ENCODE measurements at regions not wholly inside any gene's neighbourhood (a gene's known extent, or its start where the extent isn't known, plus 50 kb on each side); places are given as distances from the start of the nearest gene placed in this dataset.

DNA sequence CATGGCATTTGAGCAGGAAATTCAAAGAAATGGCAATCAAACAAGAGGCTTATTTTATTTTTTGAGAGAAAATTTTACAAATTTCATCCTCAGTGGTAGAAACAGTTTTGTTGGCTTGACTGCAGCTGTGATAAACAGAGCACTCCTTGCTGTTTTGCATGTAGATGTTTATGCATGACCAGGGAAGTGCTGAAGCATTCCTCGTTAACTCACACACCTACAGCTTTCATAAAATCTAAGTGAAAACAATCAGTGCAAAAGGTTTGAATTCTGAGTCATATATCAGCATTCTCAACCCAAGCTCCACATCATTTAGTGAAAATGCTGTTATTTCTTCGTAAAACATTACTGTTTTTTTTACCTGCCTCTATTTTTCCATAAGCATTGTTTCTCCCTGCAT lies 146.6 kb upstream of the CCDC68 start:
- no peak for TF ChIP-seq CTCF (IDR thresholded peaks at IDR 0.05; ENCODE audit: unreplicated experiment in 3 of 3)
- Mint-ChIP-seq H3K9me3 (peaks cover 3% of the 10 kb centered on the region), H3K27me3 (ENCODE audit: low read depth) (peaks cover 10% of the 10 kb centered on the region), H3K4me1 (peaks cover 3% of the 10 kb centered on the region), H3K4me3 (no peak overlapping the region), H3K27ac (no peak overlapping the region), H3K36me3 (ENCODE audit: low read depth) (no peaks in the 10 kb centered on the region)

DNA sequence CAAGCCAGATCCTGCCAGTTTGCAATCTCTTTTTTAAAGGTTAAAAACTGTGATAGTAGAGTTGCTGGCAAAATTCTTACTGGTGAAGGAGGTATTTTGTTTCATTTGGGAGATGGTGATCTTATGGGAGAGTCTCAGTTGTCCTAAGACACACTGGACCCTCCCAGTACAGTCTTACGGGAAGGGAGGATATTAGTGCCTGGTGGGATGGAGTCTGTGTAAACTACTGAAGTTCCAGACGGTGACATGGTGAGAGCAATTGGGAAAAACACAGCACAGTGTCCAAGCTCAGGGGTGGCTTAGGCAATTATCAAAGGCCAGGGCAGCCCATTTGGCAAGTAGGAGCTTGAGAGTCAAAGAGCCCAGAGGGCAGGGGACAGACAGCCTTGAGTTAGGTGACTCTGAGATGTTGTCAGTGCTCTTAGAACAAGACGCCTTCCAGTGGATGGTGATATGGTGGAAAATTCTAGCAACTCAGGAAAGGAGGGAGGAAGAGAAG lies 143.7 kb upstream of the CCDC68 start:
- Mint-ChIP-seq H3K27me3 (ENCODE audit: low read depth) (peaks cover 6% of the 10 kb centered on the region), H3K9me3 (peaks cover 3% of the 10 kb centered on the region), H3K4me3 (no peak overlapping the region), H3K4me1 (peaks cover 6% of the 10 kb centered on the region), H3K36me3 (ENCODE audit: low read depth) (no peaks in the 10 kb centered on the region), H3K27ac (no peak overlapping the region)
- no peak for TF ChIP-seq CTCF (IDR thresholded peaks at IDR 0.05; ENCODE audit: unreplicated experiment in 3 of 3)

DNA sequence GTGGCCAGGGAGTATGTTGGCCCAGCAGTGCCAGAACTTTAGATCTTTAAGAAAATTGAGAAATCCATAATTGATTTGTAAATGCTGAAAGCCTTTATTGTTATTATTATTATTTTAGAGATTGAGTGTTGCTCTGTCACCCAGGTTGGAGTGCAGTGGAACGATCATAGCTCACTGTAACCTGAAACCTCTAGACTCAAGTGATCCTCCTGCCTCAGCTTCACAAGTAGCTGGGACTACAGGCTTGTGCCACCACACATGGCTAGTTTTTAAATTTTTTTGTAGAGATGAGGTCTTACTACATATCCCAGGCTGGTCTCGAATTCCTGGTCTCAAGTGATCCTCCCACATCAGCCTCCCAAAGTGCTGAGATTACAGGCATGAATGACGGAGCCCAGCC lies 143.2 kb upstream of the CCDC68 start:
- Mint-ChIP-seq H3K27ac (no peak overlapping the region), H3K36me3 (ENCODE audit: low read depth) (no peaks in the 10 kb centered on the region), H3K4me1 (peaks cover 11% of the 10 kb centered on the region), H3K4me3 (no peak overlapping the region), H3K9me3 (peaks cover 3% of the 10 kb centered on the region), H3K27me3 (ENCODE audit: low read depth) (peaks cover 6% of the 10 kb centered on the region)
- TF ChIP-seq CTCF (IDR thresholded peaks at IDR 0.05; ENCODE audit: unreplicated experiment in 3 of 3): no peak

- peaks cover 6% of the 10 kb centered on the region for H3K27me3 Mint-ChIP-seq (ENCODE audit: low read depth)
- no peak for TF ChIP-seq CTCF (IDR thresholded peaks at IDR 0.05; ENCODE audit: unreplicated experiment in 3 of 3)
- no peaks in the 10 kb centered on the region for H3K36me3 Mint-ChIP-seq (ENCODE audit: low read depth)
- no peak overlapping the region for H3K4me3 Mint-ChIP-seq
- H3K4me1 Mint-ChIP-seq: peaks cover 18% of the 10 kb centered on the region
- peaks cover 3% of the 10 kb centered on the region for H3K9me3 Mint-ChIP-seq
- H3K27ac Mint-ChIP-seq: peak overlapping the region in 1 of 3 experiments; percentile 45
Measured at GRCh38 chr18:55101458-55101824, 142.2 kb upstream of the CCDC68 start.

GRCh38 chr18:55100817-55101457 lies 141.7 kb upstream of the CCDC68 start:
- H3K27me3 Mint-ChIP-seq (ENCODE audit: low read depth): peaks cover 6% of the 10 kb centered on the region
- no peak for TF ChIP-seq CTCF (IDR thresholded peaks at IDR 0.05; ENCODE audit: unreplicated experiment in 3 of 3)
- peaks cover 3% of the 10 kb centered on the region for H3K9me3 Mint-ChIP-seq
- peaks cover 23% of the 10 kb centered on the region for H3K4me1 Mint-ChIP-seq
- H3K4me3 Mint-ChIP-seq: no peak overlapping the region
- peak overlapping the region; percentile 32 to 92 (median 45) for H3K27ac Mint-ChIP-seq
- no peaks in the 10 kb centered on the region for H3K36me3 Mint-ChIP-seq (ENCODE audit: low read depth)
